ENCODE measurements at regions not wholly inside any gene's neighbourhood (a gene's known extent, or its start where the extent isn't known, plus 50 kb on each side); places are given as distances from the start of the nearest gene placed in this dataset.
A peak's percentile ranks its signal among the peaks of the same experiment; 100 is the strongest.
"Not testable (repeated sequence)": the region's sequence is repeated elsewhere in the genome, so short reads cannot be mapped to it uniquely, and the experiment has no call there.

GRCh38 chr12:74394647-74395046, 143.0 kb upstream of the ATXN7L3B start:
- Histone ChIP-seq H3K27ac (no peak overlapping the region), H3K27me3 (no peaks in the 10 kb centered on the region), H3K4me1 (no peaks in the 10 kb centered on the region), H3K9me3 (replicated peaks) (no peaks in the 10 kb centered on the region), H3K36me3 (no peaks in the 10 kb centered on the region), H3K4me3 (no peak overlapping the region)
- no peak for DNase-seq

- no peak for DNase-seq
- H3K4me1 ChIP-seq, result no peaks in the 10 kb centered on the region
- H3K4me3 ChIP-seq, result no peak overlapping the region
- H3K36me3 ChIP-seq, result no peaks in the 10 kb centered on the region
- no peaks in the 10 kb centered on the region for H3K9me3 ChIP-seq (replicated peaks)
- H3K27me3 ChIP-seq, result no peaks in the 10 kb centered on the region
- H3K27ac ChIP-seq, result no peak overlapping the region
These were observed 136.6 kb upstream of the ATXN7L3B start for GRCh38 chr12:74401035-74401434.

- Histone ChIP-seq H3K9me3 (replicated peaks) (no peaks in the 10 kb centered on the region), H3K27me3 (no peaks in the 10 kb centered on the region), H3K27ac (no peak overlapping the region), H3K4me3 (no peak overlapping the region), H3K4me1 (no peaks in the 10 kb centered on the region), H3K36me3 (no peaks in the 10 kb centered on the region)
- no peak for DNase-seq
These were observed 135.7 kb upstream of the ATXN7L3B start for GRCh38 chr12:74401966-74402365.

GRCh38 chr12:74403221-74403470, 134.5 kb upstream of the ATXN7L3B start:
- not testable (repeated sequence) for H3K27ac ChIP-seq; DNase-seq; H3K9me3 ChIP-seq (replicated peaks); H3K4me1 ChIP-seq; H3K27me3 ChIP-seq; H3K4me3 ChIP-seq; H3K36me3 ChIP-seq

- Histone ChIP-seq H3K36me3 (no peaks in the 10 kb centered on the region), H3K4me3 (no peak overlapping the region), H3K4me1 (no peaks in the 10 kb centered on the region), H3K27ac (no peak overlapping the region), H3K9me3 (replicated peaks) (no peaks in the 10 kb centered on the region), H3K27me3 (no peaks in the 10 kb centered on the region)
- no peak for DNase-seq
These were observed 129.0 kb upstream of the ATXN7L3B start for GRCh38 chr12:74408601-74409166.

GRCh38 chr12:74412606-74413230, 124.9 kb upstream of the ATXN7L3B start:
- peak in 1 of 2 experiments; percentile 39 for DNase-seq
- no peak overlapping the region for H3K27ac ChIP-seq
- H3K4me3 ChIP-seq, result no peak overlapping the region
- H3K27me3 ChIP-seq, result no peaks in the 10 kb centered on the region
- no peaks in the 10 kb centered on the region for H3K9me3 ChIP-seq (replicated peaks)
- H3K4me1 ChIP-seq, result no peaks in the 10 kb centered on the region
- no peaks in the 10 kb centered on the region for H3K36me3 ChIP-seq

GRCh38 chr12:74415633-74416032, 122.0 kb upstream of the ATXN7L3B start:
- Histone ChIP-seq H3K27me3 (no peaks in the 10 kb centered on the region), H3K4me1 (no peaks in the 10 kb centered on the region), H3K36me3 (no peaks in the 10 kb centered on the region), H3K4me3 (no peak overlapping the region), H3K9me3 (replicated peaks) (no peaks in the 10 kb centered on the region), H3K27ac (no peak overlapping the region)
- DNase-seq, result peak in 1 of 2 experiments; percentile 36

- Histone ChIP-seq H3K4me3 (no peak overlapping the region), H3K9me3 (replicated peaks) (no peaks in the 10 kb centered on the region), H3K4me1 (no peaks in the 10 kb centered on the region), H3K36me3 (no peaks in the 10 kb centered on the region), H3K27me3 (no peaks in the 10 kb centered on the region), H3K27ac (no peak overlapping the region)
- no peak for DNase-seq
These were observed 119.1 kb upstream of the ATXN7L3B start for GRCh38 chr12:74418573-74418972.

GRCh38 chr12:74424778-74425177, 112.9 kb upstream of the ATXN7L3B start:
- Histone ChIP-seq H3K27me3 (no peaks in the 10 kb centered on the region), H3K4me3 (no peak overlapping the region), H3K27ac (no peak overlapping the region), H3K4me1 (no peaks in the 10 kb centered on the region), H3K36me3 (no peaks in the 10 kb centered on the region), H3K9me3 (replicated peaks) (no peaks in the 10 kb centered on the region)
- peak in 1 of 2 experiments; percentile 31 for DNase-seq

GRCh38 chr12:74426091-74426490, 111.5 kb upstream of the ATXN7L3B start:
- no peaks in the 10 kb centered on the region for H3K9me3 ChIP-seq (replicated peaks)
- H3K4me1 ChIP-seq, result no peaks in the 10 kb centered on the region
- H3K36me3 ChIP-seq, result no peaks in the 10 kb centered on the region
- H3K27me3 ChIP-seq, result no peaks in the 10 kb centered on the region
- DNase-seq, result no peak
- no peak overlapping the region for H3K27ac ChIP-seq
- no peak overlapping the region for H3K4me3 ChIP-seq

GRCh38 chr12:74429535-74429934, 108.1 kb upstream of the ATXN7L3B start:
- Histone ChIP-seq H3K4me1 (no peaks in the 10 kb centered on the region), H3K36me3 (no peaks in the 10 kb centered on the region), H3K27ac (no peak overlapping the region), H3K9me3 (replicated peaks) (no peaks in the 10 kb centered on the region), H3K4me3 (no peak overlapping the region), H3K27me3 (no peaks in the 10 kb centered on the region)
- no peak for DNase-seq

GRCh38 chr12:74431801-74432200, 105.8 kb upstream of the ATXN7L3B start:
- Histone ChIP-seq H3K4me3 (no peak overlapping the region), H3K27ac (no peak overlapping the region), H3K27me3 (no peaks in the 10 kb centered on the region), H3K36me3 (no peaks in the 10 kb centered on the region), H3K4me1 (no peaks in the 10 kb centered on the region), H3K9me3 (replicated peaks) (no peaks in the 10 kb centered on the region)
- no peak for DNase-seq

GRCh38 chr12:74440469-74440868, 97.2 kb upstream of the ATXN7L3B start:
- Histone ChIP-seq H3K27ac (no peak overlapping the region), H3K27me3 (no peaks in the 10 kb centered on the region), H3K9me3 (replicated peaks) (no peaks in the 10 kb centered on the region), H3K36me3 (no peaks in the 10 kb centered on the region), H3K4me1 (no peaks in the 10 kb centered on the region), H3K4me3 (no peak overlapping the region)
- no peak for DNase-seq

GRCh38 chr12:74441872-74442271, 95.8 kb upstream of the ATXN7L3B start:
- no peaks in the 10 kb centered on the region for H3K4me1 ChIP-seq
- no peaks in the 10 kb centered on the region for H3K27me3 ChIP-seq
- no peaks in the 10 kb centered on the region for H3K9me3 ChIP-seq (replicated peaks)
- no peaks in the 10 kb centered on the region for H3K36me3 ChIP-seq
- DNase-seq, result no peak
- H3K27ac ChIP-seq, result no peak overlapping the region
- H3K4me3 ChIP-seq, result no peak overlapping the region

- Histone ChIP-seq H3K4me3 (no peak overlapping the region), H3K36me3 (no peaks in the 10 kb centered on the region), H3K27ac (no peak overlapping the region), H3K4me1 (0 out of 2 replicates have a peak, but pooled peaks cover 3% of the 10 kb centered on the region), H3K27me3 (no peaks in the 10 kb centered on the region), H3K9me3 (replicated peaks) (no peaks in the 10 kb centered on the region)
- DNase-seq, result no peak
These were observed 91.2 kb upstream of the ATXN7L3B start for GRCh38 chr12:74446466-74446865.

- Histone ChIP-seq H3K27ac (no peak overlapping the region), H3K36me3 (no peaks in the 10 kb centered on the region), H3K27me3 (no peaks in the 10 kb centered on the region), H3K4me3 (no peak overlapping the region), H3K4me1 (0 out of 2 replicates have a peak, but pooled peaks cover 3% of the 10 kb centered on the region), H3K9me3 (replicated peaks) (no peaks in the 10 kb centered on the region)
- peak; percentile 13 to 35 for DNase-seq
These were observed 87.8 kb upstream of the ATXN7L3B start for GRCh38 chr12:74449872-74450271.

Measured in SJCRH30 (cell line).